A673 (cell line): ENCODE measurements at regions not wholly inside any gene's neighbourhood (a gene's known extent, or its start where the extent isn't known, plus 50 kb on each side); places are given as distances from the start of the nearest gene placed in this dataset.

Experiments
- BruUV-seq: library from RNA; stranded (reverse); fragments of 400-500 nt; replicated peaks from 2 replicates; lab custom pipeline; 2021; lab: Mats Ljungman, UMichigan
- CTCF ChIA-PET: fragments of 300-600 bp; sonication (Branson Sonifier 250); formaldehyde crosslinking; loops from one replicate; lab custom pipeline; 2022; ENCODE audit warnings: antibody characterized with exemption; lab: Charles Lee
- POLR2A ChIA-PET: fragments of 300-600 bp; sonication (Branson Sonifier 250); formaldehyde crosslinking; loops from one replicate; lab custom pipeline; 2022; ENCODE audit warnings: antibody characterized with exemption; ENCODE audit not compliant: low non-redundant PET; lab: Charles Lee
- DNase-seq: peaks from one replicate; pipeline ENCODE4 v3.0.0-alpha.2; 2015; ENCODE audit warnings: low spot score
- H3K27ac ChIP-seq: fragments of 200-600 bp; sonication (generic); 2 replicates; pipeline ENCODE4 v1.5.1; 2016; ENCODE audit warnings: mixed run types, low read depth, mild to moderate bottlenecking, mixed read lengths, antibody characterized with exemption, low read length; ENCODE audit not compliant: poor library complexity, severe bottlenecking
- H3K27me3 ChIP-seq: fragments of 200-600 bp; sonication (generic); replicated peaks from 2 replicates; pipeline ENCODE4 v1.6.1; 2017; ENCODE audit warnings: mixed run types, low read depth, mild to moderate bottlenecking, mixed read lengths, antibody characterized with exemption, low read length; ENCODE audit not compliant: insufficient read depth, poor library complexity
- H3K36me3 ChIP-seq: fragments of 200-600 bp; sonication (generic); 2 replicates; pipeline ENCODE4 v1.6.1; 2016; ENCODE audit warnings: mixed run types, mild to moderate bottlenecking, mixed read lengths, antibody characterized with exemption, low read length; ENCODE audit not compliant: insufficient read depth, poor library complexity, severe bottlenecking
- H3K4me1 ChIP-seq: fragments of 200-600 bp; sonication (generic); 2 replicates; pipeline ENCODE4 v1.6.1; 2017; ENCODE audit warnings: mixed run types, mild to moderate bottlenecking, mixed read lengths, antibody characterized with exemption, low read length; ENCODE audit not compliant: insufficient read depth, poor library complexity, severe bottlenecking
- H3K4me3 ChIP-seq: fragments of 200-600 bp; sonication (generic); 2 replicates; pipeline ENCODE4 v1.5.1; 2016; ENCODE audit warnings: low read depth, mixed run types, mild to moderate bottlenecking, mixed read lengths, low read length; ENCODE audit not compliant: poor library complexity, severe bottlenecking
- H3K9me3 ChIP-seq: fragments of 200-600 bp; sonication (generic); 2 replicates; pipeline ENCODE4 v1.6.1; 2016; ENCODE audit warnings: mixed run types, low read depth, mild to moderate bottlenecking, mixed read lengths, antibody characterized with exemption, low read length; ENCODE audit not compliant: poor library complexity, severe bottlenecking
- CTCF ChIP-seq: fragments of 300-800, 200-600 bp; sonication (generic); conservative IDR thresholded peaks from 2 replicates; pipeline ENCODE4 v1.5.1; 2017; ENCODE audit warnings: low read depth, mild to moderate bottlenecking, antibody characterized with exemption, low read length, moderate library complexity, mixed read lengths
- EZH2 ChIP-seq: fragments of 200-600 bp; sonication (generic); IDR thresholded peaks from 2 replicates; pipeline ENCODE4 v1.6.1; 2017; ENCODE audit warnings: borderline replicate concordance, low read depth, mild to moderate bottlenecking, mixed read lengths, antibody characterized with exemption, low read length; ENCODE audit not compliant: poor library complexity, severe bottlenecking
- intact Hi-C: fragments of 100-400 bp; cut with micrococcal nuclease; formaldehyde crosslinking; loops from one replicate; pipeline ENCODE4 v1.10.0; 2022; ENCODE audit not compliant: unreplicated experiment

- no peak overlapping the region for H3K27ac ChIP-seq
- DNase-seq, result no peak
- intact Hi-C loops, result no loop called here
- H3K9me3 ChIP-seq, result no peaks in the 10 kb centered on the region
- H3K27me3 ChIP-seq, result no peaks in the 10 kb centered on the region
- BruUV-seq, result no TSS peak
- H3K36me3 ChIP-seq, result no peaks in the 10 kb centered on the region
- H3K4me3 ChIP-seq, result no peak overlapping the region
- TF ChIP-seq CTCF (no peak), EZH2 (no peak)
- CTCF ChIA-PET, result no interaction called here
- POLR2A ChIA-PET, result no interaction called here
- no peaks in the 10 kb centered on the region for H3K4me1 ChIP-seq
These were observed 118.1 kb upstream of the TARS1 start for GRCh38 chr5:33322632-33323031.

DNA sequence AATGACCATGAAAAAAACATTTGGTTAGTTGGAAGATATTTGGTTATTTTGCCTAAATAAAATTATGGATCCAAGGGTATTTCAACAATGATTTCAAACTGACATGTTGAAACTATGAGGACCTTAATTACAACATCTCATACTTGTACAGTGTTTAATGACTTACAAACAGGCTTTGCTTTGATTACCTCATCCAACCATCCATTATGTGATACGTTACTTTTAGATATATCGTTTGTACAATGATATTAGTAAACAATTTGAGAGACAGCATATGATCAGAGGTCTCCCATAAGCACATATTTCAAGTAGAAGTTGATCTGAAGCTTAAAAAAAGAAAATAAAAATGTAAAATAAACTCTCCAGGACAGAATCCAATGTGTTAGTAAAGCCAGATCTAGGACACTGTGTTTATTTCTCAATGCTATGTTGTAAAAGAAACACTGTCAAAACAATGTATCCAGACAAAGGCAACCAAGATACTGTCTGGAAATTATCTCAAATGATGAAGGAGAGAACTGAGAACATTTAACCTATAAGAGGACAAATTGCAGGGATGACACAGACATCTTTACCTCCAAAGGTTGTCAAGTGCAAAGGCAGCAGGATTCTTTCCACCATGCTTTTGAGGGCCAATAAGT lies 116.0 kb upstream of the TARS1 start:
- Histone ChIP-seq H3K4me3 (no peak overlapping the region), H3K27ac (no peak overlapping the region), H3K27me3 (no peaks in the 10 kb centered on the region), H3K36me3 (no peaks in the 10 kb centered on the region), H3K4me1 (no peaks in the 10 kb centered on the region), H3K9me3 (no peaks in the 10 kb centered on the region)
- ChIA-PET POLR2A (no interaction called here), CTCF (no interaction called here)
- no peak for TF ChIP-seq EZH2
- intact Hi-C loops, result no loop called here
- no peak for DNase-seq
- no TSS peak for BruUV-seq

DNA sequence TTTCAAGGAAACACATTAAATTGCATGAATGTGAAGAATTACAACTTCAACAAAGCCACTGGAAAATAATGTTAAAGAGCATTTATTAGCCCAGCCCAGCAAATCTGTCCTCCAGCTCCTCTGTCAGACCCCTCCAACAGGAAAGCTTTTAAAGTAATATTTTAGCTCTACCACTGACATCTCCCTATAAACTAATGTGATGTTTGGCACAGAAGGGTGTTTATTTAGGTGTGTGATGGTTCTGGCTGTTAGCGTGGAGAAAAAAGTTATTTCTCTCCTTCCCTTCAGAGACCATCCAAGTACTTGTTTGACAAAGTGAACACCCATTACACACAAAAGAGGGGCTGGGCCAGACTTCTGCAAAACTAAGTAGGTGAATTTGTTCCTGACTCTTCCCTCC lies 111.9 kb upstream of the TARS1 start:
- intact Hi-C loops, result no loop called here

More for the DNA sequence above, 111.9 kb upstream of the TARS1 start:
- H3K27me3 ChIP-seq, result no peaks in the 10 kb centered on the region
- H3K4me1 ChIP-seq, result no peaks in the 10 kb centered on the region
- H3K36me3 ChIP-seq, result no peaks in the 10 kb centered on the region
- no peak for DNase-seq
- ChIA-PET POLR2A (no interaction called here), CTCF (no interaction called here)
- H3K27ac ChIP-seq, result no peak overlapping the region
- H3K9me3 ChIP-seq, result no peaks in the 10 kb centered on the region
- no TSS peak for BruUV-seq
- TF ChIP-seq CTCF (no peak), EZH2 (no peak)
- H3K4me3 ChIP-seq, result no peak overlapping the region
